ENCODE measurements at regions not wholly inside any gene's neighbourhood (a gene's known extent, or its start where the extent isn't known, plus 50 kb on each side); places are given as distances from the start of the nearest gene placed in this dataset.

DNA sequence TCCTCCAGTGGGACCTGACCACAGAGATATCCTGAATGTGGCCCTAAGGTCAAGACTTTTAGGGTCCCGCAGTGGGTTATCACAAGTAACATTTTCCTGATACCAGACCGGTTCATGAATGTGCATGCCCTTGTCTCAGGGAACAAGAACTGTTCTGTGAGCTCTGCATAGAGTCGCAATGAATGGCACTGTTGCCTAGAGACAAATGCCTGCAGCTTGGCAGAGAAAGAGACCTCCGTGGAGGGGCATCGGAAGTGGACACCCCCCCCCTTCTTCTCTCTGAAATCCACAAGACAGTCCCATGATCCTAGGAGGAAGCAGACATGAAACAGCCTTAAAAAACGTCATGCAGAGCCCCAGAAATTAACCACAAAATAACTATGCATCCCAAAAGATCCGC lies 714.4 kb upstream of the TSPY4 start:
- no peak overlapping the region for H3K4me3 ChIP-seq (ENCODE audit: low read depth, low read length)
- TF ChIP-seq, protein P1, sequence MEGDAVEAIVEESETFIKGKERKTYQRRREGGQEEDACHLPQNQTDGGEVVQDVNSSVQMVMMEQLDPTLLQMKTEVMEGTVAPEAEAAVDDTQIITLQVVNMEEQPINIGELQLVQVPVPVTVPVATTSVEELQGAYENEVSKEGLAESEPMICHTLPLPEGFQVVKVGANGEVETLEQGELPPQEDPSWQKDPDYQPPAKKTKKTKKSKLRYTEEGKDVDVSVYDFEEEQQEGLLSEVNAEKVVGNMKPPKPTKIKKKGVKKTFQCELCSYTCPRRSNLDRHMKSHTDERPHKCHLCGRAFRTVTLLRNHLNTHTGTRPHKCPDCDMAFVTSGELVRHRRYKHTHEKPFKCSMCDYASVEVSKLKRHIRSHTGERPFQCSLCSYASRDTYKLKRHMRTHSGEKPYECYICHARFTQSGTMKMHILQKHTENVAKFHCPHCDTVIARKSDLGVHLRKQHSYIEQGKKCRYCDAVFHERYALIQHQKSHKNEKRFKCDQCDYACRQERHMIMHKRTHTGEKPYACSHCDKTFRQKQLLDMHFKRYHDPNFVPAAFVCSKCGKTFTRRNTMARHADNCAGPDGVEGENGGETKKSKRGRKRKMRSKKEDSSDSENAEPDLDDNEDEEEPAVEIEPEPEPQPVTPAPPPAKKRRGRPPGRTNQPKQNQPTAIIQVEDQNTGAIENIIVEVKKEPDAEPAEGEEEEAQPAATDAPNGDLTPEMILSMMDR (IDR thresholded peaks at IDR 0.05; ENCODE audit: low read depth, low read length, missing control alignments) = no peak
- DNase-seq (ENCODE audit: low read depth) = no peak

DNA sequence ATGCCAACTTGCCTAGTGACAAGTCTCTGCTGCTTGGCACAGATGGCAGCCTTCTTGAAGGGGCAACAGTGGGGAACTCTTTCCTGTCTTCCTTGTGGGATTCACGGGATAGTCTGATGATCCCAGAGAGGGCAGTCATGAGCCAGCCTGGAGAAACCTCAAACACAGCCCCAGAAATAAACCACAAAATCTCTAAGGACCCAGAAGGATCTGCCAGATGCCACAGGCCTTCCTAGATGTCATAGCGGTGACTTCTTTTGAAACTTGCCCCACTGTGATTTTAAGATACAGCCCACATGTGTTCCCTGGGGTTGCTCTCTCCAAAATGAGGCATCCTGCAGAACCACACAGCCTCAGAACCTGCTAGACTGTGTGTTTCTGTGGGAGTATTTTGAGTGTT lies 707.6 kb upstream of the TSPY4 start:
- no peak for DNase-seq (ENCODE audit: low read depth)
- TF ChIP-seq, protein P1 (IDR thresholded peaks at IDR 0.05; ENCODE audit: low read depth, low read length, missing control alignments) = no peak
- H3K4me3 ChIP-seq (ENCODE audit: low read depth, low read length) = no peak overlapping the region

DNA sequence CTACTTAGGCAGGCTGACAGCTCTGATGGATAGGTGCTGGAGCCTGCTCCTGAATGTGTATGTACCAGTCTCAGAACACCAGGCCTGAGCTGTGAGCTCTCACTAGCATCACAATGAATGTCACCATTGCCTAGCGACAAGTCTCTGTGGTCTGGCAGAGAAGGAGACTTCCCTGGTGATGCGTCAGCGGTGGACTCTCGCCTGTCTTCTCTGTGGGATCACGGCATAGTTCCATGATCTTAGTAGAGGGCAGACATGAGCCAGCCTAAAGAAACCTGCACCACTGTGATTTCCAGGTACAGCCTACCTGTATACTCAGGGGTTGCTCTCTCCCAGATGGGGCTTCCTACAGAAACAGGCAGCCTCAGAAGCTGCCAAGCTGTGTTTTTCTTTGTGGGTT lies 699.2 kb upstream of the TSPY4 start:
- no peak for DNase-seq (ENCODE audit: low read depth)
- no peak overlapping the region for H3K4me3 ChIP-seq (ENCODE audit: low read depth, low read length)
- TF ChIP-seq, protein P1 (IDR thresholded peaks at IDR 0.05; ENCODE audit: low read depth, low read length, missing control alignments) = no peak

DNA sequence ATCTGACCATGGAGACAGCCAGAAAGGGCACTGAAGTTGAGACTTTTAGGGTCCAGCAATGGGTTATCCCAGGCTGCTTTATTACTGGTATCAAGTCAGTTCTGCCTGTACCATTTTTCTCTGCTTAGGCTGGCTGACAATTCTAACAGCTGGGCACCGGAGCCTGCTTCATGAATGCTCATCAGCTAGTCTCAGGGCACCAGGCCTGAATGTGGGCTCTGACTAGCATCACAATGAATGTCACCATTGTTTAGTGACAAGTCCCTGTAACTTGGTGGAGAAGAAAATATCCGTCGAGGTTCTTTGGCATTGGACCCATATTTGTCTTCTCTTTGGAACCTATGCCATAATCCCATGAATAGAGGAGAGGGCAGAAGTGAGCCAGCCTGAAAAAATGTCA lies 692.3 kb upstream of the TSPY4 start:
- TF ChIP-seq, protein P1 (IDR thresholded peaks at IDR 0.05; ENCODE audit: low read depth, low read length, missing control alignments) = no peak
- no peak for DNase-seq (ENCODE audit: low read depth)
- no peak overlapping the region for H3K4me3 ChIP-seq (ENCODE audit: low read depth, low read length)

DNA sequence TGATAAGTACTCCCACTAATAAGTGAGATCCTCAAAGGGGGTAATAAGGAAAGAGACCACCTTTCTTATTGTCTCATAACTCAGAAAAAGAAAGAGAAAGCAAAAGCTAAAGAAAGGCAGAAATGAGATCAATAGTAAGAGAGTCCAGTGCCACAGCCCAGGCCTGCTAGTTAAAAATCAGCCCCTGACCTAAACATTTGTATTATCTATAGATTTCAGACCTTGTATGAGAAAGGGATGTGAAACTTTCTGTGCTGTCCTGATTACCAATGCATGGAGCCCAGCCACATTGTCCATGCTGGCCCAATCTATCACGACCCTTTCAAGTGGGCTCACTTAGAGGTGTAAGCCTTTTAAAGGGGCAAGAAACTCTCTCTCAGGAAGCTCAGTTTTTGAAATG lies 684.8 kb upstream of the TSPY4 start:
- TF ChIP-seq, protein P1 (IDR thresholded peaks at IDR 0.05; ENCODE audit: low read depth, low read length, missing control alignments) = no peak

DNA sequence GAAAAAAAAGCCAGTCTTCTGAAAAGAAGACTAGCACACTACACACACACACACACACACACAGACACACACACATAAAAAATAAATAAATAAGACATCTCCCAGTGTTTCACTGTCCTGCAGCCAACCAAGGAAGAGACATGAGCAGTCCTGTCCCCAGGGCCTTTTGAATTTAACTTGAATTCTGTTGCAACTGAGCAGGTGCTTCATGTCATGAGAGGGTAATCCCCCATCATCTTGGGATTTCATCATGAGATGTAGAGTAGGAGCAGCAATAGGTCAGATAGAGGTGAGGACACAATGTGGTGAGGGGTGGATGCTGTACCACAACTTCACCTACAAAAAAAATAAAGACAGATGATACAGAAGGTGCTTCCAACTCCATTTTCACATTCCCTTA lies 682.2 kb upstream of the TSPY4 start:
- DNase-seq (ENCODE audit: low read depth) = no peak
- H3K4me3 ChIP-seq (ENCODE audit: low read depth, low read length) = no peak overlapping the region
- TF ChIP-seq, protein P1 (IDR thresholded peaks at IDR 0.05; ENCODE audit: low read depth, low read length, missing control alignments) = no peak

More for the DNA sequence above, 684.8 kb upstream of the TSPY4 start:
- H3K4me3 ChIP-seq (ENCODE audit: low read depth, low read length) = no peak overlapping the region
- DNase-seq (ENCODE audit: low read depth) = no peak

DNA sequence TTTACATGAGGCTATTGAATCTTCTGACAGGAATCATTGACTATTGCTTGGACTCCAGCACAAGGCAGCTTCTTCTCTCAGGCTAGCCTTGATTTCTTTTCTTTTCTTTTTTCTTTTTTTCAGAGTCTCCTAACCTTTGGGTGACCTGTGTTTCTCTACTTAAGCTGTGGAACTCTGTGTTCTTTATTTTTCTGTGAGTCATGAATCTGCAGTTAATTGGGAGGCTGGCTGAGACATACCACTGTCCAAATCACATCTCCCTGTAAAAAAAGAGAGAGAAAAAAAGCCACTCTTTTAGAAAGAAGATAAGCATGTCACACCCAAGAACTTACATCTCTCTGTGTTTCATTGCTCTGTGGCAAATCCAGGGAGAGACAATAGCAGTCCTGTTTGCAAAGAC lies 681.2 kb upstream of the TSPY4 start:
- DNase-seq (ENCODE audit: low read depth) = no peak
- TF ChIP-seq, protein P1 (IDR thresholded peaks at IDR 0.05; ENCODE audit: low read depth, low read length, missing control alignments) = no peak

More for the DNA sequence above, 681.2 kb upstream of the TSPY4 start:
- no peak overlapping the region for H3K4me3 ChIP-seq (ENCODE audit: low read depth, low read length)
